Endothelial cell of umbilical vein (primary cell): ENCODE measurements at regions not wholly inside any gene's neighbourhood (a gene's known extent, or its start where the extent isn't known, plus 50 kb on each side); places are given as distances from the start of the nearest gene placed in this dataset.

Experiments
- BruUV-seq: library from RNA; stranded (reverse); fragments of 400-500 nt; replicated peaks from 2 replicates; lab custom pipeline; 2021; lab: Mats Ljungman, UMichigan
- CTCF ChIA-PET: fragments of 300-600, 350-600 bp; sonication (Branson Sonifier 250); formaldehyde crosslinking; loops from one replicate; lab custom pipeline; 2021; ENCODE audit warnings: antibody characterized with exemption, inconsistent platforms; lab: Charles Lee
- POLR2A ChIA-PET: fragments of 300-600, 350-600 bp; sonication (Branson Sonifier 250); formaldehyde crosslinking; loops from one replicate; lab custom pipeline; 2021; ENCODE audit warnings: antibody characterized with exemption, inconsistent platforms; lab: Charles Lee
- DNase-seq: peaks from one replicate; pipeline ENCODE4 v3.0.0-alpha.2; 2011; ENCODE audit warnings: low read depth, low spot score
- FAIRE-seq: peaks from 2 replicates; lab custom pipeline; 2011; peaks lifted over from hg19 to GRCh38; lab: Jason Lieb, UNC
- H2AFZ ChIP-seq: 2 replicates; pipeline ENCODE4 v1.6.0; 2012; ENCODE audit warnings: low read depth, low read length, control low read depth, inconsistent platforms
- H3K27ac ChIP-seq: 2 replicates; pipeline ENCODE4 v1.5.1; 2011; ENCODE audit warnings: low read depth, mild to moderate bottlenecking, control low read depth, low read length, moderate library complexity; ENCODE audit not compliant: insufficient read depth
- H3K27me3 ChIP-seq, 2 experiments: 2 replicates each; pipeline versions ENCODE4 v1.6.0 to v1.6.1; 2011; ENCODE audit warnings: low read length in 2 of 2, mixed read lengths in 1 of 2; ENCODE audit not compliant: control insufficient read depth in 2 of 2, insufficient read depth in 2 of 2
- H3K36me3 ChIP-seq, 2 experiments: 2 replicates in 1 of 2; 3 replicates in 1 of 2; pipeline ENCODE4 v1.5.1; 2011; ENCODE audit warnings: low read length in 2 of 2, mild to moderate bottlenecking in 1 of 2, moderate library complexity in 1 of 2; ENCODE audit not compliant: control insufficient read depth in 2 of 2, insufficient read depth in 2 of 2; ENCODE audit errors: extremely low read depth in 1 of 2
- H3K4me1 ChIP-seq: 3 replicates; pipeline ENCODE4 v1.5.1; 2011; ENCODE audit warnings: mild to moderate bottlenecking, low read length; ENCODE audit not compliant: control insufficient read depth, insufficient read depth; ENCODE audit errors: extremely low read depth
- H3K4me2 ChIP-seq: 2 replicates; pipeline ENCODE4 v1.6.1; 2011; ENCODE audit warnings: low read length, control low read depth, mixed read lengths; ENCODE audit not compliant: insufficient read depth
- H3K4me3 ChIP-seq, 3 experiments: fragments of 200-600 bp in 1 of 3; sonication (generic), shearing (Covaris generic) in 1 of 3; replicated peaks in 1 of 3; 2 replicates each; pipeline ENCODE4 v1.5.1; 2011 to 2016; ENCODE audit warnings: control low read depth in 3 of 3, low read length in 3 of 3, mild to moderate bottlenecking in 2 of 3, inconsistent platforms in 1 of 3, low read depth in 1 of 3, moderate library complexity in 1 of 3; ENCODE audit not compliant: insufficient read depth in 1 of 3
- H3K79me2 ChIP-seq: 2 replicates; pipeline ENCODE4 v1.6.0; 2012; ENCODE audit warnings: low read length, inconsistent platforms; ENCODE audit not compliant: control insufficient read depth, insufficient read depth
- H3K9ac ChIP-seq: replicated peaks from 2 replicates; pipeline ENCODE3; 2011; ENCODE audit warnings: low read length, control low read depth; ENCODE audit not compliant: insufficient read depth; ENCODE audit errors: extremely low read depth
- H3K9me1 ChIP-seq: replicated peaks from 3 replicates; pipeline ENCODE4 v1.6.0; 2011; ENCODE audit warnings: mild to moderate bottlenecking, low read length; ENCODE audit not compliant: control insufficient read depth, insufficient read depth; ENCODE audit errors: extremely low read depth
- H3K9me3 ChIP-seq: replicated peaks from 2 replicates; pipeline ENCODE4 v1.5.1; 2012; ENCODE audit warnings: low read length, inconsistent platforms; ENCODE audit not compliant: control insufficient read depth, insufficient read depth
- H4K20me1 ChIP-seq: replicated peaks from 2 replicates; pipeline ENCODE3; 2011; ENCODE audit warnings: mild to moderate bottlenecking, low read length; ENCODE audit not compliant: control insufficient read depth, insufficient read depth; ENCODE audit errors: extremely low read depth
- EZH2 ChIP-seq: IDR thresholded peaks from 2 replicates; pipeline ENCODE4 v1.6.1; 2012; ENCODE audit warnings: borderline replicate concordance, low read depth, mild to moderate bottlenecking, moderate library complexity, low read length, inconsistent platforms; ENCODE audit not compliant: severe bottlenecking
- FOS ChIP-seq: IDR thresholded peaks from 2 replicates; pipeline ENCODE4 v1.6.1; 2011; ENCODE audit warnings: mild to moderate bottlenecking, low read length, moderate library complexity, borderline replicate concordance; ENCODE audit not compliant: insufficient read depth
- GATA2 ChIP-seq: IDR thresholded peaks from 2 replicates; pipeline ENCODE4 v1.7.0; 2011; ENCODE audit warnings: low read depth, mild to moderate bottlenecking, moderate library complexity, mixed read lengths, low read length; ENCODE audit not compliant: insufficient read length, insufficient read depth
- JUN ChIP-seq: IDR thresholded peaks from 2 replicates; pipeline ENCODE4 v1.6.1; 2011; ENCODE audit warnings: borderline replicate concordance, low read depth; ENCODE audit not compliant: insufficient read length, insufficient read depth
- MYC ChIP-seq: IDR thresholded peaks from one replicate; pipeline ENCODE4 v1.6.1; 2011; ENCODE audit warnings: mild to moderate bottlenecking, low read depth, low read length
- POLR2A ChIP-seq: IDR thresholded peaks from 2 replicates; pipeline ENCODE4 v1.6.1; 2012; ENCODE audit warnings: low read depth, mild to moderate bottlenecking, control low read depth, low read length
- POLR2AphosphoS5 ChIP-seq: IDR thresholded peaks from 2 replicates; pipeline ENCODE4 v1.6.1; 2012; ENCODE audit warnings: low read depth, mild to moderate bottlenecking, control low read depth, low read length, moderate library complexity; ENCODE audit not compliant: insufficient read depth
- dilution Hi-C: fragments of 300-500 bp; cut with MboI; formaldehyde crosslinking; loops from one replicate; pipeline ENCODE4 v1.15.0; 2019; ENCODE audit warnings: low sequenced_read_pairs; ENCODE audit not compliant: extremely low pct_ligation_motif_present
- intact Hi-C: fragments of 100-400 bp; cut with micrococcal nuclease; formaldehyde crosslinking; loops from one replicate; pipeline ENCODE4 v1.10.0; 2022
- TF ChIP-seq, protein P1 (sequence below): IDR thresholded peaks from 2 replicates; pipeline ENCODE4 v1.6.1; 2011; ENCODE audit not compliant: insufficient read depth, insufficient read length
- TF ChIP-seq, protein P2 (sequence below), 2 donors: IDR thresholded peaks; 1 replicate in 1 of 2; 2 replicates in 1 of 2; pipeline ENCODE4 v1.5.1; 2011; ENCODE audit warnings: low read length in 2 of 2, mild to moderate bottlenecking in 2 of 2, moderate library complexity in 2 of 2, control low read depth in 1 of 2, inconsistent platforms in 1 of 2, low read depth in 1 of 2; ENCODE audit not compliant: insufficient read depth in 1 of 2; ENCODE audit errors: extremely low read depth in 1 of 2

DNA sequence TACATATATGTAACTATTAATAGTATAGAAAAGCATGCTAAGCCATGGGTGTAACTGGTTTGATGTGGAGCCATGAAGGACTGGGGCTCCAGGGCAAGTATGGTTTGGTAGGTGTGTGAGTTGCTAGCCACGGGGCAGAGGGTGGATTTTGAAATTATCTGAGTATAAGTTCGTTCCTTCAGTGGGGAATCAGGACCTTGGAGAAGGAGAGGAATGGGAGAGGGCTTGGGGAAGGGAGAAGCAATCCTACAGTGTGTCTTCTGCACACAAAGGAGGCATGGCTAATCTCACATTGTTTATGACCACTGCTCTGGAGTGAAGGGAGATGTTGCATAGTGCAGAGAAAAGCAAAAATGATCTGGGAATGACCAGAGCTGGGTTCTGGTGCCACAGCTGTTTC is 127.8 kb upstream of the CADM1 start:
- Histone ChIP-seq H3K9ac (no peak overlapping the region), H3K9me3 (no peaks in the 10 kb centered on the region), H3K4me1 (no peaks in the 10 kb centered on the region), H2AFZ (no peak overlapping the region), H3K27ac (no peak overlapping the region), H3K27me3 (no peaks in the 10 kb centered on the region), H3K4me3 (no peak overlapping the region), H3K79me2 (no peaks in the 10 kb centered on the region), H3K4me2 (no peak overlapping the region), H3K36me3 (no peaks in the 10 kb centered on the region), H3K9me1 (no peaks in the 10 kb centered on the region), H4K20me1 (no peaks in the 10 kb centered on the region)
- no TSS peak for BruUV-seq
- dilution Hi-C loops, result no loop called here
- intact Hi-C loops, result no loop called here
- FAIRE-seq, result no peak
- CTCF ChIA-PET, result no interaction called here
- DNase-seq, result no peak
- POLR2A ChIA-PET, result no interaction called here
- no peak for TF ChIP-seq POLR2A
- no peak for TF ChIP-seq GATA2
- TF ChIP-seq FOS, result no peak
- TF ChIP-seq, protein P1, sequence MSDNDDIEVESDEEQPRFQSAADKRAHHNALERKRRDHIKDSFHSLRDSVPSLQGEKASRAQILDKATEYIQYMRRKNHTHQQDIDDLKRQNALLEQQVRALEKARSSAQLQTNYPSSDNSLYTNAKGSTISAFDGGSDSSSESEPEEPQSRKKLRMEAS, result no peak
- no peak for TF ChIP-seq EZH2
- no peak for TF ChIP-seq POLR2AphosphoS5
- no peak for TF ChIP-seq MYC
- TF ChIP-seq JUN, result no peak
- TF ChIP-seq, protein P2, sequence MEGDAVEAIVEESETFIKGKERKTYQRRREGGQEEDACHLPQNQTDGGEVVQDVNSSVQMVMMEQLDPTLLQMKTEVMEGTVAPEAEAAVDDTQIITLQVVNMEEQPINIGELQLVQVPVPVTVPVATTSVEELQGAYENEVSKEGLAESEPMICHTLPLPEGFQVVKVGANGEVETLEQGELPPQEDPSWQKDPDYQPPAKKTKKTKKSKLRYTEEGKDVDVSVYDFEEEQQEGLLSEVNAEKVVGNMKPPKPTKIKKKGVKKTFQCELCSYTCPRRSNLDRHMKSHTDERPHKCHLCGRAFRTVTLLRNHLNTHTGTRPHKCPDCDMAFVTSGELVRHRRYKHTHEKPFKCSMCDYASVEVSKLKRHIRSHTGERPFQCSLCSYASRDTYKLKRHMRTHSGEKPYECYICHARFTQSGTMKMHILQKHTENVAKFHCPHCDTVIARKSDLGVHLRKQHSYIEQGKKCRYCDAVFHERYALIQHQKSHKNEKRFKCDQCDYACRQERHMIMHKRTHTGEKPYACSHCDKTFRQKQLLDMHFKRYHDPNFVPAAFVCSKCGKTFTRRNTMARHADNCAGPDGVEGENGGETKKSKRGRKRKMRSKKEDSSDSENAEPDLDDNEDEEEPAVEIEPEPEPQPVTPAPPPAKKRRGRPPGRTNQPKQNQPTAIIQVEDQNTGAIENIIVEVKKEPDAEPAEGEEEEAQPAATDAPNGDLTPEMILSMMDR (IDR thresholded peaks at IDR 0.05; ENCODE audit: extremely low read depth in 1 of 2, insufficient read depth in 1 of 2, low read depth in 1 of 2, low read length in 2 of 2), result no peak
